Naive thymus-derived CD4-positive, alpha-beta T cell (primary cell): ENCODE measurements at regions not wholly inside any gene's neighbourhood (a gene's known extent, or its start where the extent isn't known, plus 50 kb on each side); places are given as distances from the start of the nearest gene placed in this dataset.

Experiments used
- ATAC-seq: fragments of 150-1000 bp; cut with Tn5 transposase; 2 replicates; pipeline ENCODE4 v1.10.0; 2021; ENCODE audit warnings: mild to moderate bottlenecking, moderate library complexity
- CTCF ChIA-PET: fragments of 350-600 bp; sonication (Branson Sonifier 250); formaldehyde crosslinking; loops from one replicate; lab custom pipeline; 2021; ENCODE audit warnings: antibody characterized with exemption; lab: Charles Lee
- POLR2A ChIA-PET: fragments of 350-600 bp; sonication (Branson Sonifier 250); formaldehyde crosslinking; loops from one replicate; lab custom pipeline; 2021; ENCODE audit warnings: antibody characterized with exemption, inconsistent platforms; lab: Charles Lee
- DNase-seq, 9 donors: peaks; one replicate each; pipeline versions ENCODE4 v3.0.0 to v3.0.0-alpha.2; 2020 to 2022; ENCODE audit warnings: mixed read lengths in 1 of 9
- H3K27ac ChIP-seq: one replicate; pipeline ENCODE4 v1.7.0; 2013; ENCODE audit warnings: mild to moderate bottlenecking, low read depth, low read length, moderate library complexity
- H3K27me3 ChIP-seq, 2 donors: one replicate each; pipeline ENCODE4 v1.7.0; 2013; ENCODE audit warnings: low read length in 2 of 2, mild to moderate bottlenecking in 2 of 2, moderate library complexity in 2 of 2; ENCODE audit not compliant: control insufficient read depth in 2 of 2, insufficient read depth in 2 of 2
- H3K36me3 ChIP-seq, 3 experiments: 1 replicate in 2 of 3; 2 replicates in 1 of 3; pipeline ENCODE4 v1.7.0; 2013; ENCODE audit warnings: low read length in 3 of 3, mild to moderate bottlenecking in 3 of 3, moderate library complexity in 1 of 3; ENCODE audit not compliant: insufficient read depth in 3 of 3, control insufficient read depth in 2 of 3
- H3K4me1 ChIP-seq, 2 donors: one replicate each; pipeline ENCODE4 v1.7.0; 2013; ENCODE audit warnings: low read length in 2 of 2, mild to moderate bottlenecking in 2 of 2, moderate library complexity in 1 of 2; ENCODE audit not compliant: control insufficient read depth in 2 of 2, insufficient read depth in 2 of 2
- H3K4me3 ChIP-seq: 2 replicates; pipeline ENCODE4 v1.7.0; 2013; ENCODE audit warnings: mild to moderate bottlenecking, low read length
- H3K9me3 ChIP-seq, 3 experiments: 1 replicate in 2 of 3; 2 replicates in 1 of 3; pipeline ENCODE4 v1.7.0; 2013; ENCODE audit warnings: low read length in 3 of 3; ENCODE audit not compliant: control insufficient read depth in 2 of 3
- H3K27ac Mint-ChIP-seq, 9 donors: one replicate each; pipeline ENCODE4 v1.8.0; 2020 to 2022; ENCODE audit warnings: mixed read lengths in 9 of 9, mild to moderate bottlenecking in 8 of 9, moderate library complexity in 5 of 9, inconsistent platforms in 2 of 9
- H3K27me3 Mint-ChIP-seq, 5 donors: one replicate each; pipeline ENCODE4 v1.8.0; 2021 to 2022; ENCODE audit warnings: mixed read lengths in 5 of 5, mild to moderate bottlenecking in 1 of 5
- H3K36me3 Mint-ChIP-seq, 5 donors: one replicate each; pipeline ENCODE4 v1.8.0; 2020 to 2022; ENCODE audit warnings: mixed read lengths in 5 of 5, mild to moderate bottlenecking in 3 of 5, inconsistent platforms in 1 of 5
- H3K4me1 Mint-ChIP-seq, 7 donors: one replicate each; pipeline ENCODE4 v1.8.0; 2020 to 2022; ENCODE audit warnings: mixed read lengths in 7 of 7, mild to moderate bottlenecking in 3 of 7, inconsistent platforms in 1 of 7
- H3K4me3 Mint-ChIP-seq, 10 donors: one replicate each; pipeline ENCODE4 v1.8.0; 2020 to 2022; ENCODE audit warnings: mild to moderate bottlenecking in 10 of 10, mixed read lengths in 10 of 10, moderate library complexity in 6 of 10, inconsistent platforms in 2 of 10
- H3K9me3 Mint-ChIP-seq, 11 donors: one replicate each; pipeline ENCODE4 v1.8.0; 2020 to 2022; ENCODE audit warnings: mixed read lengths in 11 of 11, mild to moderate bottlenecking in 4 of 11, inconsistent platforms in 1 of 11, moderate library complexity in 1 of 11
- intact Hi-C, 2 donors: fragments of 100-400 bp; cut with micrococcal nuclease; formaldehyde crosslinking; loops; one replicate each; pipeline ENCODE4 v1.15.1; 2023

DNA sequence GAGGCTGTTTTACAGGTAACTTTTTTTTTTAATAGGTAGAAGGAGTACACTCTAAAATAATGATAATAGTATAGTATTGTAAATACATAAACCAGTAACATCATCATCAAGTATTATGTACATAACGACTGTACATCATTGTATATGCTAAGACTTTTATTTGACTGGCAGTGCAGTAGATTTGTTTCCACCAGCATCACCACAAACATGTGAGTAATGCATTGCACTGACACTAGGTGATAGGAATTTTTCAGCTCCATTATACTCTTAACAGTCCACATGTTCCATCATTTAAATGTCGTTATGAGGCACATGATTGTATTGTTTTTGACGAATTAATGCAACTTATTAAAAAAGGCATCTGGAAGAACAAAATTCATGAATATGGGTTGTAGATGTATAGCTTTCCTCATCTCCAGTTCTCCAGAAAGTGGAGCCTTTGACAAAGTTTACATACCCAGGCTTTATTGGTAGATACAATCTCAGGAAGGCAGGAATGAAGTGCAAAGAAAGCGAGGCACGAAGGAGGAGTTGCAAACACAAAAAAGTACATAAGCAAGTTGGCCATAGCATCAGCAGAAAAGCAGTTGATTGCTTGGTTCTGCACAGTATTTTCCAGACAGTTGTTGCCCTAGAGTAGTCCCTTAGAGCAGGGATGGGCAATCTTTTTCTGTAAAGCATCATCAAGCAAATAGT, 336.9 kb upstream of the NR3C2 start:
- H3K27ac ChIP-seq: no peak overlapping the region
- Mint-ChIP-seq H3K4me3 (no peak overlapping the region), H3K27me3 (peaks cover 0 to 5% (median 4%) of the 10 kb centered on the region in 5 donors), H3K4me1 (no peaks in the 10 kb centered on the region), H3K36me3 (peaks cover 0 to 3% (median 0%) of the 10 kb centered on the region in 5 donors), H3K27ac (no peak overlapping the region), H3K9me3 (peaks cover 0 to 12% (median 0%) of the 10 kb centered on the region in 11 donors)
- intact Hi-C loops: no loop called here
- ChIA-PET POLR2A (no interaction called here), CTCF (no interaction called here)
- H3K4me1 ChIP-seq: no peaks in the 10 kb centered on the region
- no peak overlapping the region for H3K4me3 ChIP-seq
- ATAC-seq (no peak), DNase-seq (no peak)
- no peaks in the 10 kb centered on the region for H3K36me3 ChIP-seq
- H3K27me3 ChIP-seq: no peaks in the 10 kb centered on the region
- H3K9me3 ChIP-seq: no peaks in the 10 kb centered on the region

DNA sequence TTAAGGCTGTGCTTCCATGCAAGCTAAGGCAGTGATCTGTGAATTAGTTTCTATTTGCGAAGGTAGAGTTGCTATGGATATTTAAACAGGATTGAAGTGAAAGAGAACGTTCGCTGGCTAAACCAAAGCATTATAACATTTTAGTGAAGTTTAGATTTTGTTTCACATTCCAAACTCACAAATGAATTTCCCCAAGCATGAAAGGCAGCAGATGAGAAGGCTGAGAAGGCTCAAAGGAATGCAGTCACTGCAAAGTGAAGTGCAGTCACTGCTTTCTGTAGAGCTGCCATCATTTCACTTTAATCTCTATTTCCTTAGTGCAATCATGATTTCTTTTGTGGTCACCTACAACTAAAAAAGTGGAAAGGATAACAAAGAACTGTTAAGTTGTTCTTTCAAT, 334.7 kb upstream of the NR3C2 start:
- intact Hi-C loops: no loop called here
- no peak overlapping the region for H3K27ac ChIP-seq
- H3K9me3 Mint-ChIP-seq: peaks cover 0 to 8% (median 0%) of the 10 kb centered on the region in 11 donors

DNA sequence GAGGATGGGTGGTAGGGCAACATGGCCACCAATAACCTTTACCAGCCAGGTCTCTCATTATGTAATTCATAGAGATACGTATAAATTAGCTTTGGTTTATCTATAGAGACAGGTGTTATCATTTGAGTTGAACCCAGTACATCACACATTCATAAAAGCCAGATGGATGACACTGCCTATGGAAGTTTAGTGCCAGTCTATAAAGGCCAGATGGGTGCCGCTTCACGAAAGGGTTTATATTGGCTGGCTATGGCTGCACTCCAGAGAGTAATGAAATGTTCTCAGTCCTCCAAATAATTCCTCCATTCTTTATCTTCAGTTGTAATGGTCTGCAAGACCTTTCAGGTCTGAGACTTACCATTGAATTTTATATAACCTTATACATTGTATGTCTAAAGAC, 331.9 kb upstream of the NR3C2 start:
- H3K9me3 Mint-ChIP-seq: no peaks in the 10 kb centered on the region
- Histone ChIP-seq H3K36me3 (no peaks in the 10 kb centered on the region), H3K27ac (no peak overlapping the region), H3K27me3 (no peaks in the 10 kb centered on the region), H3K4me1 (no peaks in the 10 kb centered on the region), H3K4me3 (no peak overlapping the region), H3K9me3 (no peaks in the 10 kb centered on the region)
- no peak overlapping the region for H3K27ac Mint-ChIP-seq
- intact Hi-C loops: no loop called here
- no peak overlapping the region for H3K4me3 Mint-ChIP-seq
- H3K4me1 Mint-ChIP-seq: no peaks in the 10 kb centered on the region
- peaks cover 0 to 1% (median 0%) of the 10 kb centered on the region in 5 donors for H3K36me3 Mint-ChIP-seq
- POLR2A ChIA-PET: no interaction called here
- ATAC-seq: no peak
- CTCF ChIA-PET: no interaction called here
- no peak for DNase-seq
- no peaks in the 10 kb centered on the region for H3K27me3 Mint-ChIP-seq

More for the DNA sequence above, 334.7 kb upstream of the NR3C2 start:
- Mint-ChIP-seq H3K4me1 (no peaks in the 10 kb centered on the region), H3K27ac (no peak overlapping the region), H3K27me3 (peaks cover 0 to 5% (median 0%) of the 10 kb centered on the region in 5 donors), H3K36me3 (peaks cover 0 to 3% (median 0%) of the 10 kb centered on the region in 5 donors), H3K4me3 (no peak overlapping the region)
- no peak overlapping the region for H3K4me3 ChIP-seq
- no peak for DNase-seq
- H3K36me3 ChIP-seq: no peaks in the 10 kb centered on the region
- no peak for ATAC-seq
- no peaks in the 10 kb centered on the region for H3K27me3 ChIP-seq
- H3K4me1 ChIP-seq: no peaks in the 10 kb centered on the region
- H3K9me3 ChIP-seq: no peaks in the 10 kb centered on the region
- ChIA-PET POLR2A (no interaction called here), CTCF (no interaction called here)

DNA sequence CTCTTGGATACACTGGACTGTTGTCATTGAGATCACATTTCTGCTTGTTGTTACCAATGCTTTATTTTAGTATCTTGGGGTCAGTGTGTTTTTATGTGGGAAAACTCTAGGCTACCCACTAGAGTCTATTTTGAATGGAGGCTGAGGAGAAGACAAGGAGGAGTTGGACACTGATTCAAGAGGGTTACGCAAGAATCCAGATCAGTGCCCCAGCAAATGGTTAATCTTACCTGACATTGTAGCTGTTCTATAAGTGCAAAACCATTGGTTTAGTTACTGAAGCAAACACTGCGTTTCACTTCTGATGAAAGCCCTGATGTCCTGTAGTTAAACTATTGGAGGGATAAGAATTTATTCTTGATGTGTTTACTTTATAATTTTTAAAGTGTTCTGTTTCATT, 331.1 kb upstream of the NR3C2 start:
- ATAC-seq: no peak

DNA sequence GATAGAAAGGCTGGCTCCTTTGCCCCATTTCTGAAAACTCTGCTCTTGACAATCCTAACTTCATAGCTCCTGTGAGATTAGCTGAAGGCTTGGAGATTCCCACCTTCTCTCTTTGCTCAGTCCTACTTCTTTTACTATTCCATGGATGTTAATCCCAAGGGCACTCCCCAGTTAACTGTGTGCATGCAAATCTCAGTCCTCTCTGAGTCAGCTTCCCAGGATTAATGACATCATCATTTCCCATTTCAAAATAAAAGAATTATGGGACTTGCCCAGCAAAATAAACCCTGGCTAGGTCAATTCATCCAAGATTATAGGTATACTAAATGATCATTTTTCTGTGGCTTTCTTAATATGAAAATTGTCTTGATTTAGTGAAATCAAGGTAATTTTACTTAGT, 328.6 kb upstream of the NR3C2 start:
- Histone ChIP-seq H3K27me3 (no peaks in the 10 kb centered on the region), H3K4me1 (no peaks in the 10 kb centered on the region), H3K9me3 (no peaks in the 10 kb centered on the region), H3K4me3 (no peak overlapping the region), H3K27ac (no peak overlapping the region), H3K36me3 (no peaks in the 10 kb centered on the region)
- no peaks in the 10 kb centered on the region for H3K27me3 Mint-ChIP-seq
- H3K27ac Mint-ChIP-seq: no peak overlapping the region
- no peak for DNase-seq
- ATAC-seq: no peak
- no peak overlapping the region for H3K4me3 Mint-ChIP-seq
- ChIA-PET CTCF (no interaction called here), POLR2A (no interaction called here)
- no peaks in the 10 kb centered on the region for H3K36me3 Mint-ChIP-seq
- intact Hi-C loops: loop anchor here in 1 of 2 donors (1.0 kb wide), 2 partner anchors 726 to 750 kb away; no protein-coding TSS in a partner anchor
- peaks cover 0 to 4% (median 0%) of the 10 kb centered on the region in 11 donors for H3K9me3 Mint-ChIP-seq
- H3K4me1 Mint-ChIP-seq: no peaks in the 10 kb centered on the region

More for the DNA sequence above, 331.1 kb upstream of the NR3C2 start:
- Histone ChIP-seq H3K4me3 (no peak overlapping the region), H3K36me3 (no peaks in the 10 kb centered on the region), H3K9me3 (no peaks in the 10 kb centered on the region), H3K4me1 (no peaks in the 10 kb centered on the region), H3K27me3 (no peaks in the 10 kb centered on the region), H3K27ac (no peak overlapping the region)
- intact Hi-C loops: no loop called here
- H3K27ac Mint-ChIP-seq: no peak overlapping the region
- H3K36me3 Mint-ChIP-seq: no peaks in the 10 kb centered on the region
- no peak overlapping the region for H3K4me3 Mint-ChIP-seq
- no peak for DNase-seq
- ChIA-PET POLR2A (no interaction called here), CTCF (no interaction called here)
- peaks cover 0 to 2% (median 0%) of the 10 kb centered on the region in 11 donors for H3K9me3 Mint-ChIP-seq
- no peaks in the 10 kb centered on the region for H3K4me1 Mint-ChIP-seq
- H3K27me3 Mint-ChIP-seq: no peaks in the 10 kb centered on the region

DNA sequence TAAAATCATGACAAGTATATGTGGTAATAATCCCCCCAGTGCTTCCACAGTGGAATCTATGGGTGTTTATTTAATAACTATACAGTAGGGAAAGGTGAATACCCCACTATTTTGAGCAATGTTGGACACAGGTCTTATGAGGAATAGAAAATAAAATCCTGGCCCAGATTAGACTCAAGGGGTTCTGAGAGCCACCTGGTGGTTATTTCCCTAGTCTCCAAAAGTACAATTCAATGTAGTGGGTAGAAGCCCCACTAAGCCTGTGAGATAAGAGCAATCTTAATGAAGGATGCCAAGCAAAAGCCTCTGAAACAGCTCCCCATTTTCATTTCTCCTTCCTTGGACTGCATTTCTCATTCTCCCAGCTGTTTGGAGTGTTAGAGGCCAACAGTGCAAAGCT, 328.2 kb upstream of the NR3C2 start:
- Histone ChIP-seq H3K27me3 (no peaks in the 10 kb centered on the region), H3K4me1 (no peaks in the 10 kb centered on the region), H3K4me3 (no peak overlapping the region), H3K27ac (no peak overlapping the region), H3K36me3 (no peaks in the 10 kb centered on the region), H3K9me3 (no peaks in the 10 kb centered on the region)
- Mint-ChIP-seq H3K4me1 (no peaks in the 10 kb centered on the region), H3K4me3 (no peak overlapping the region), H3K9me3 (peaks cover 0 to 4% (median 0%) of the 10 kb centered on the region in 11 donors), H3K27ac (no peak overlapping the region), H3K27me3 (no peaks in the 10 kb centered on the region), H3K36me3 (no peaks in the 10 kb centered on the region)
- POLR2A ChIA-PET: no interaction called here
- DNase-seq: peak in 1 of 9 donors; percentile 1
- CTCF ChIA-PET: no interaction called here
- intact Hi-C loops: loop anchor here in 1 of 2 donors (1.0 kb wide), 2 partner anchors 725 to 749 kb away; no protein-coding TSS in a partner anchor
- no peak for ATAC-seq

DNA sequence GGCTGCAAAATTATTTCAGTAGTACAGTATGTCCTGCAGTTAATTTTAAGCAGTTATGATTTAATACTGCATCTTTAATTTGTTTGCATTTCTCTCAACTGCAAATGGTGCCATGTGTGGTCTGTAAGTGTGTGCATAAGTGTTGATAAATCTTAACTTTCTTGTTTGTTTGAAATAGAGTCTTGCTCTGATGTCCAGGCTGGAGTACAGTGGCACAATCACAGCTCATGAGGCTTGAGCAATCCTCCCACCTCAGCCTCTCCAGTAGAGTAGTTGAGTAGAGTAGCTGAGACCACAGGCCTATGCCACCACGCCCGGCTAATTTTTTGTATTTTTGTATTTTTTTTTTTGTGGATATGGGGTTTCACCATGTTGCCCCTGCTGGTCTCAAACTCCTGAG, 322.5 kb upstream of the NR3C2 start:
- H3K27me3 Mint-ChIP-seq: peaks cover 0 to 8% (median 0%) of the 10 kb centered on the region in 5 donors

More for the DNA sequence above, 322.5 kb upstream of the NR3C2 start:
- peaks cover 0 to 8% (median 0%) of the 10 kb centered on the region in 3 experiments for H3K9me3 ChIP-seq
- intact Hi-C loops: no loop called here
- H3K27me3 ChIP-seq: no peaks in the 10 kb centered on the region
- Mint-ChIP-seq H3K9me3 (peaks cover 0 to 50% (median 16%) of the 10 kb centered on the region in 11 donors), H3K4me1 (no peaks in the 10 kb centered on the region), H3K4me3 (no peak overlapping the region), H3K27ac (no peak overlapping the region), H3K36me3 (peaks cover 0 to 5% (median 0%) of the 10 kb centered on the region in 5 donors)
- ATAC-seq: no peak
- H3K36me3 ChIP-seq: no peaks in the 10 kb centered on the region
- no peaks in the 10 kb centered on the region for H3K4me1 ChIP-seq
- ChIA-PET CTCF (no interaction called here), POLR2A (no interaction called here)
- no peak overlapping the region for H3K4me3 ChIP-seq
- H3K27ac ChIP-seq: no peak overlapping the region
- DNase-seq: no peak
